ENCODE measurements at regions not wholly inside any gene's neighbourhood (a gene's known extent, or its start where the extent isn't known, plus 50 kb on each side); places are given as distances from the start of the nearest gene placed in this dataset.

DNA sequence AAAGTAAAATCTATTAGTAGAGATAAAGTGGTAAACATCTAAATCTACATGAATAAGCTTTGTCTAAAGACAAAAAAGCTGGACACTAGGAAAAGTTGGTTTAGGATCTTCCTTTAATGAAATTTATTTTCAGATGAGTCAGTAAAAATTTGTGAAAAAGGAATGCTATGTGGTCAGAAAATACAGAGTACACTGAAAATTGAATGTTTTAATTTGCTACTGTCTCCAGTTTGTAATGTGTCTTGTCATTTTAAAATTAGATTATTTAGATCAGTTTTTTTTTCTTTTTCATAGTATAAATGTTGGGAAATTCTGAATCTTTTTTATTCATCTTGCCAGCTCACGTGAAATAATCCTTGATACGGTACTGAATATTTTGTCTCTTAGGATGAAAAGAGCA is 56.9 kb downstream of the SLITRK6 start:
- no peak for DNase-seq (ENCODE audit: low spot score)

DNA sequence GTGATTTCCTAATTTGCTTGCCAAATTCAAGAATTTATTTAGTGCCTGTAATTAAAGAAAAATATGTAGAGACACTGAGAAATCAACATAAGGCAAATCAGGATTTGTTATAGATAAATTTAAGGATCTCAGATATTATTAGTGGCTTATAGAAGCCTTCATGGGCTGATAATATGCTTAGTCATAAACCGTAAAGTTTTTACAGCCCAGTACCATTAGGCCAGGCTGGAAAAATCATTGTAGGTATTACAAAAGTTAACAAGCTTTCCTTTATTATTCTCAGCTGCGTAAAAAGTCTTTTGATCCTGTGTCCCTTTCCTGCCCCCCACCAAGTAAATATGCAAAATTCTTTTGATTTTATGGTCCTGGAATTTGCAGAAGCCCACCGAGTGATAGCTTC is 58.2 kb downstream of the SLITRK6 start:
- DNase-seq (ENCODE audit: low spot score) = no peak

DNA sequence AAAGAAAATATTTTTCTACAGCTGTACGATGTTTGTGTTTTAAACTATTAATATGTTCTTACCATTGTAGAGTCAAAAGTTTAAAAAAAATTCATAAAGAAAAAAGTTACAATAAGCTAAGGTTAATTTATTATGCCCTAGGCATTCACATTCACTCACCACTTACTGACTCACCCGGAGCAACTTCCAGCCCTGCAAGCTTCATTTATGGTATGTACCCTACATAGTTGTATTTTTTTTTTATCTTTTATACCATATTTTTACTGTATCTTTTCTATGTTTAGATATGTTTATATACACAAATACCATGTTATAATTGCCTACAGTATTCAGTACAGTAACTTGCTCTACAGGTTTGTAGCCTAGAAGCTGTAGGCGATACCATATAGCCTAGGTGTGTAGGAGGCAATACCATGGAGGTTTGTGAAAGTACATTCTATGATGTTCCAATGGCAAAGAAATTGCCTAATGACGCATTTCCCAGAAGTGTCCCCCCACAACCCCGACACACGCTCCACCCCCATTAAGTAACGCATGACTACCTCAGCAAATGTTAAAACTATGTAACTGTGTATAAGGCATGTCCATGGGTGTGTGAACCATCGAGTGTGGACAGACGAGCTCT is 60.4 kb downstream of the SLITRK6 start:
- DNase-seq (ENCODE audit: low spot score) = no peak

DNA sequence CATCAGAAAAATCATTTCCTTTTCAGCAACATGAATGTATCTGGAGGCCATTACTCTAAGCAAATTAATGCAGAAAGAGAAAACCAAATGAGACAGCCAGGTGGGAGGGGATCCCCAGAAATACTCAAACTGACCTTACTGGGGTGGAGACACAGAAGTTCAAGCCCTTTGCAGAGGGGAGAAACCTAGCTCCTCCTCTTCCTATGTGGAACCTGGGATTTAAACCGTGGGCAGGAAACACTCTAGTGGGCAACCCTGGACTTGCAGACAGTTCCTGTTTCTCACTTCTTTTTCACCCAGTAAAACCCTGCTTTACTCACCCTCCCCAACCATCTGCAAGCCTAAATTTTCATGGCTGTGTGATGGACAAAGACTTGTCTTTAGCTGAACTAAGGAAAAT is 61.3 kb downstream of the SLITRK6 start:
- no peak for DNase-seq (ENCODE audit: low spot score)

DNA sequence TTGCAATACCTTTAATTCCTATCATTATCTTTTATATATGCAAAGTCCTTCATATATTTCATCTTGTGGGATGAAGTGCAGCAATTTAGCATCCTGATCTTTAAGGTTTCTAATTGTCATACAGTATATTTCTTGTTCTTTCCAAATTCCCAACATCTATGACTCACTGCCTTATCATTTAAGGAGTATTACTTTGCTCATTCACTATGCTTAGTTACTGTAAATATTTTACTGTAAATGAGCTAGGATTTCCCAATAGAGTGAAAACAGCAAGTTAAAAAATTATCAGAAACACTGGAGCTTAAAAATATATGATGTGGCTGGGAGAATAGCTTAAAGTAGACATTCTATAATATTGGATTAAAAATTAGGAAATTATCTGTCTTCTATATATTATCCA is 69.9 kb downstream of the SLITRK6 start:
- DNase-seq (ENCODE audit: low spot score) = no peak

DNA sequence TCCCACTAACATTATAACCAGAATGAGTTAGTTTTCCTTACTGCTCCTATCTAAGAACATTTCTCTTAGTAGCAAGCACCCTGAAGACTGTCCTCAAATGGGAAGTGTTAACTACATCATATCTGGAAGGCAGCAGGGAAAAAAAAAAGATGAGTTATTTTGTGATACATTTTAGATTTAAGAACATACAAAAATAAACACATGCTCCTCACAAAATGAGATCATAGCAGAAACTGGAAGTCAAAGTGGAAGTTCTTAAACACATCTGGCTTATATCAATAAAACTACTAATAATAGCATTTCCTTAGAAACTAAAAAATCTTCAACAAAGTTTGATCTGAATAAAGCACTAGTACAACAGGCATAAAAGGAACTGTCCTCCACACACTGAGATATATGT is 70.4 kb downstream of the SLITRK6 start:
- DNase-seq (ENCODE audit: low spot score) = no peak

DNA sequence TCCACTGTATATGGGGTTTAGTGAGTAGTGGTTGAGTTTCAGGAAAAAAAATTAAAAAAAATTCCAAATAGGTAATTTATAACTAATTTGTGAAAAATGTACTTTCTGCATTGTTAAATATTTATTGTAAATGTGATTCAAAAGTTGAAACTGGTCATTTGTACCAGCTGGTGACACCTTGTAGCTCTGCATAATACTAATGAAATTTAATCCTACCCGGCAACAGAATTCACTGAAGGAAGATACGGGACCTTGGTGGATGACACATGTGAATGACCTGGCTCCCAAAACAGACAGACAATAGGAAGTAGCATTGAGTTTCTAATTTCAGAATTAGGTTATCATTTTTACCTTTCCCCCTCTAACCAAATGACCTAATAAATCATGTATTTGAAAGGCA is 73.8 kb downstream of the SLITRK6 start:
- DNase-seq (ENCODE audit: low spot score) = no peak

DNA sequence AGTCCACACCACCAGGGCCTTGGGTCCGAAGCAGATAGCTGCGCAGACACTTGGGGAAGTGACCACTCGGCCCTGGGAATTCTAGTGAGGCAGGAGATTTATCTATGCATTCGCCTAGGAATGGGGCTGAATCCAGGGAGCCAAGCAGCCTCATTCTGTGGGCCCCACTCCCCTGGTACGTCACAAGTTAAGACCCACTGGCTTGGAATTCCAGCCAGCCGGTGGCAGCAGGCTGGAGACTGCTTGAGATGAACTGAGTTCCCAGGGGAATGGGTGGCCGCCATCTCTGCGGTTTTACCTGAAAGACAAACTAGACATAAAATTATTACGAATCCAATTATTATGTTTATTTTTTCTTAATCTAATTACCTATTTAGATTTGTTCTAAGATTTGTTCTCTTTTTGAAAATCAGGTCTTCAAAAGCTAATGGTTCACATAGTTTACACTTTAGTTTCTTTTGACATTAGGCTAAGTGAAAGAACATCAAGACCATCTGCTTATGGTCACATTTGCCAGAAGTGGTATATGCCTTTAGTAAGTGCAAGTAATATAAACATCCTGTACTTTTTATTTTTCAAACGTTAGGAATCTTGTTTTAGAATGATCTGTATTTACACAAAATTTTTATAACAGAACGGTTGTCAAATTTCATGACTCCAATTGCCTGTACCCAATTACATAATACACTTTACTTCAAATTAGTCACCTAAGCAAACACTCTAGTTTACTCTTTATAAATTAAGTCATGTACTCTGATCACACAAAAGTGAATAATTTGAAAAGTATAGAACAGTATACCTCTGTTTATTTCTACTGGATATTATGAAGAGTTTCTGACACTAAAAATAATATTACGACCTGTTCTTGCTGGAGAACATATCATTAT is 74.4 kb downstream of the SLITRK6 start:
- DNase-seq (ENCODE audit: low spot score) = no peak

DNA sequence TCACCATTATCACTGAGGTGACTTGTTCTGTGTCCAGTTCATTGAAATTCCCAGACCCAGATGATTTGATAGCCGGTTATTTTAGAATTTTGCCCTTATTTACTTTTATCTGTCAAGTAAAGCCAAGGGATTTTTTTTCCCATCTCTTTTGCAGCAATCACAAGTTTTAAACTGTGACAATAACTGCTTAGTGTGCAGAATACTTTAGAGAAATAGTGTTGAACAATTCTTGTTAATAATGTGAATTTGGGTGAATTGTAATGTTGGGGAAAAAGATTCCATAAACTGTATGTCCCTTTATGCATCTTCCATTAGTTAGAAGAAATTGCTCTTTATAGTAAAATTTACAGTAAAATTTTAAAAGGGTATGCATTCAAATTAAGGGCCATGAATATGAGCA is 79.5 kb downstream of the SLITRK6 start:
- DNase-seq (ENCODE audit: low spot score) = no peak

DNA sequence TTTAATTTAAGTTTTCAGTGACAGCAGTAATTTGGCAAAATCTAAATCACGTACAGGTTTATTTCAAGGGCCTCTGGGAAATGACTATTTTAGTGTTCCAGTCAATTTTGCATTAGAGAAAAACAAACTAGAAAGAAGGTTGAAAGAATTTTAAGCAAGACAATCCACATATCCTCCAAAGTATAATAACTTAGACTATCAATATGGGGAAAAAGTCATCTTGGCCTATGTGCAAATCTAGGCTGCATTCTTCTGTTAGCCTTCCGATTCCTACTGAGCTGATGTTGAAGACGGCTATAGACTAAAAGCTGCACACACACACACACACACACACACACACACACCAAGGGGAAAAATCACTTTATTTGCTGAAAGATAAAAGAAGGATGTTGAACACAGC is 81.3 kb downstream of the SLITRK6 start:
- DNase-seq (ENCODE audit: low spot score) = no peak

DNA sequence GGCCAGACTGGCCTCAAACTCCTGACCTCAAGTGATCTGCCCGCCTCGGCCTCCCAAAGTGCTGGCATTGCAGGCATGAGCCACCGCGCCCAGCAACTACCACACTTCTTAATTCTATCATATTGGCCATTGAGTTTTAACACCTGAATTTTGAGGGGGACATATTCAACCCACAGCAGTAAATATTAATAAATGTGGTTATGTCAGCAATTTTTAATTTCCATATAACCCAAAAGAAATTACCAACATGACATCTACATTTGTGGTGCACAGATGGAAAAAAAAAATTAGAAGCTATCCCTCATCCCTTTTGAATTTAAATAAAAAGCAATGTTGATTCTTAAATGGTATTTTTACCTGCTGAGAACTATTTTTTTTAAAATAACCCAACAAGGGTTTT is 88.7 kb downstream of the SLITRK6 start:
- no peak for DNase-seq (ENCODE audit: low spot score)

DNA sequence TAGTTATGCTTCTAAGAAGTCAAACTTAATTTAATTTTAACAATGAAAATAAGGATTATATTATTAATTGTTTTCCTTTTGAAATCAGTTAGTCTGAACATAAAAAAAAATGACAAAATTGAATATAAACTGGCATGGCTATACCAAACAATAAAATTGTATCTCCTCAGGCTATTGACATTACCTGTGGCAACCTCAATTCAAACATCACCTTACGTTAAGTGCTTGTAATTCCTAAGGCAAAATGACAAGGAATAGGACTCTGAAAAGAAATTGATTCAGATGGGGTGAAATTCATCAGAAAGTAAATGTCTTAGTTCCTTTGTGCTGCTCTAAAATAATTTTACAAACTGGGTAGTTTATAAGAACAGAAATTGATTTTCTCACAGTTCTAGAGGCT is 89.5 kb downstream of the SLITRK6 start:
- no peak for DNase-seq (ENCODE audit: low spot score)

DNA sequence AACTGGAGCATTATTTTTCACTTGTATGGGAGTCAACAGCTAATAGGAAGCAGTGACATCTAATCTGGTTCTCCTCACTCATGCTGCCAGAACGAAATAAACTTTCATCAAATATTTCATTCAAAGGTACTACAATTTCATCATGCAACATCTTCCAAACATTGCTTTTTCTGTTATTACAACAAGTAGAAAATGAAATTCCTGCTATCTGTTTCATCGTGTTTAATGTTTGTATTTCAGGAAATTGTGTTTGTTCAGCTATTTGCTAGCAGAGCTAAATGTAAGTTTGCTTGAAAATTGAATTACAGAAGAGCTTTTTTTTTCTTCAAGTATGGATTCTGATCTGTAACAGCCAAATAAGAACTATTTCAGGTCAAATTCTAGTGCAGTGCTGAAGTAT is 90.1 kb downstream of the SLITRK6 start:
- DNase-seq (ENCODE audit: low spot score) = no peak

DNA sequence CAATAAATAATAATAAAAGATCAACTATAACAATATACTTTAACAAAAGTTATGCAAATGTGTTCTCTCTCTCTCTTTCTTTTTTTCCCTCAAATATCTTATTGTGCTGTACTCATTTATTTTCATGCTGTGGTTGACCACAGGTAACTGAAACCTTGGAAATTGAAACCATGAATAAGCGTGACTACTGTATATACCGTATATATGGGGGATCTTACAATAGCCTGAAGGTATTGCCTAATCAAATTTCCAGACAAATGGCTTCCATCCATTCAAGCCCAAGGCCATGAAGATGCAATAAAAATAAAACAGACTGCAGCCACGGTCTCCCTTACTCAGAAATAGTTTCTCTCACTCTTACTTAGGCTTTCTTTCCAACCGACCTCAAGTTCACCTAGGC is 98.3 kb downstream of the SLITRK6 start:
- DNase-seq (ENCODE audit: low spot score) = no peak

DNA sequence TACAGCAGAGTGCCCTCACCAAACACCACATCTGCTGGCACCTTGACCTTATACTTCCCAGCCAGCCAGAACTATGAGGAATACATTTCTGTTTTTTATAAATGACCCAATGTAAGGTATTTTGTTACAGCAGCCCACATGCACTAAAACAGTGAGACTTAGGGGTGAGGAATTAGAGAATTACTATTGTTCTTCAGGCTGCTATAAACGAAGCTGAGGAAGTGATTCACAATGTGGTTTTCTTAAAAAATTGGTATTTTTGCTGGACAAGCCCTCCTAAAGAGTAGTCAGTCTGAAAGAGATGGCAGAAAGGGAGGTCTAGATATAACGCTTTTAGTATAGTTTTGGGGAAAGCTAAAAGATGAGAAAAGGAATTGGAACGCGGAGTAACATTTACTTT is 101.0 kb downstream of the SLITRK6 start:
- DNase-seq (ENCODE audit: low spot score) = no peak

DNA sequence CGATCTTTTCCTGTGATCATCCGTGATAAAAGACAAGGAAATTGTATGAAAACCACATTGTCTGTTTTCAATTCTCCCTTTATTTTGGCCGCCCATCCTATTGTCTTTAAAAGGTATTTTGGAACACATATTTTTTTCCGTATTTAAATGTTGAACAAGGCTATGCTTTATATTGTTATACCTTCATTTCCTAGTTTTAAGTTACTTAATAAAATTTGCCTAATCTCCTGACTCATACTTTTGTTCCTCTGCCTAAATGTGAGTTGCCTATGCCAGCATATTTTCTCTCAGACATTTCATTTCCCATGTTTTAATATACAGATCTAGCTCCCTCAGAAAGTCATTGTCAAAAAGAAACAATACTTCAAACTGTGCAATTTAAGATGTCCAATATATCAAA is 104.2 kb downstream of the SLITRK6 start:
- no peak for DNase-seq (ENCODE audit: low spot score)

DNA sequence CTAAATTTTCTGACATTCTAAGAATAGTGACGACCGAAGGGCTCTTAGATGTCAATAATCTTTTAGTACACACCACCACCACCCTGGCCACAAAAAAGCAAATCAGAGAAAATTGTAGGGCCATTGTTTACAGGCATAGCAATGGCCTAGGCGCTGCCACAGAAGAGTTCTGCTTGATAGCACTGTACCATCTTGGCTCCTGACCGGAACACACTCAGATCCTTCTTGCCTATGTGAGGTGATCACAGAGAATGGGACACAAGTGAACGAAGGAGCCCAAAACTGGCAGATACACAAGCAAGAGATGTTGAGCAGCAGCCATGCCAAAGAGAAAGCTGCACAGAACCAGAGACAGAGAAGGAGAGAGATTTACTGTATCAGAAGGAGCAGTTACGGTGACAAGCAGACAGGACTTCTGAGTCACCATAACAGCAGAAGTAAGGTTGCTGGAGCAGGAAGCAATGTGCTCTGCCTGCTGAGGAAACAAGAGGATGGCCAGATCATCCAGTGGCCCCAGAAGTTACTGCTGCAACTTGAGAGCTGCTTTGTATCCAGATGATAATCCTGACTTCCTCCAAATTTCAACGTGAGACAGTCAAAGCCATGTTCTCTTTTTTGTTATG is 105.2 kb downstream of the SLITRK6 start:
- DNase-seq (ENCODE audit: low spot score) = no peak

DNA sequence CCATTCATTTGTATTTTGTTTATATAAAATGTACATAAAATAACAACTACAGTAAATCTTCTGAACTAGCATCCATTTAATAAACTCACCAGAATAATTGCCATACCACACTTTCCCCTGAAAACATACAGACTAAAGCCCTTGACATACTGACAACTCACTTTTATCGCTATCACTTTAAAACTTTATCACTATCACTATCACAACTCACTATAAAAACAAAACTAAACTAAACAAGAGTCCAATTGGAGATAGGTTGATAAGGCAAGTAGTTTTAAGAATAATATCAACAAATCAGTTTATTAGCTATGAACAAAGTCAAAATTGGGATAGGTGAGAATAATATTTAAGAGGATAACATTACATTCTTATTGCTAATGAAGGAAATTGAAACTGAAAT is 108.9 kb downstream of the SLITRK6 start:
- DNase-seq (ENCODE audit: low spot score) = no peak

DNA sequence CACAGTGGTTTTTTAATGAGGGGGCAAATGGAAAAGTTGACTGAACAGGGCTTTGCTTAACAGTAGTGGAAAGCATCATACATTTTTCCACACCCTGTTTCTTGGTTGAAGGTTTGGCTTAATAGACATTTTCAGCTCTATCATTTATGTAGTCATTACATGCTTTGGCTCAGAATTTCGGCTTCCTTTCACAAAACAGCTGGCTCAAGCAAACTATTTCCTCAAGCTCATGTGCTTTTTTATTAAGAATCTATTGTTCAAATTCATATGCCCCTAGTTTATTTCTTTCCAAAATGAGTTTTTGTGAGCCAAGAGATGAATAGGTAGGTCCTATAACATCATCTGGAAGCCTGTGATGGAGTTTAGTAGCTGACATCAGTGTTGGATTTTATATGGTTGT is 113.8 kb downstream of the SLITRK6 start:
- no peak for DNase-seq (ENCODE audit: low spot score)

DNA sequence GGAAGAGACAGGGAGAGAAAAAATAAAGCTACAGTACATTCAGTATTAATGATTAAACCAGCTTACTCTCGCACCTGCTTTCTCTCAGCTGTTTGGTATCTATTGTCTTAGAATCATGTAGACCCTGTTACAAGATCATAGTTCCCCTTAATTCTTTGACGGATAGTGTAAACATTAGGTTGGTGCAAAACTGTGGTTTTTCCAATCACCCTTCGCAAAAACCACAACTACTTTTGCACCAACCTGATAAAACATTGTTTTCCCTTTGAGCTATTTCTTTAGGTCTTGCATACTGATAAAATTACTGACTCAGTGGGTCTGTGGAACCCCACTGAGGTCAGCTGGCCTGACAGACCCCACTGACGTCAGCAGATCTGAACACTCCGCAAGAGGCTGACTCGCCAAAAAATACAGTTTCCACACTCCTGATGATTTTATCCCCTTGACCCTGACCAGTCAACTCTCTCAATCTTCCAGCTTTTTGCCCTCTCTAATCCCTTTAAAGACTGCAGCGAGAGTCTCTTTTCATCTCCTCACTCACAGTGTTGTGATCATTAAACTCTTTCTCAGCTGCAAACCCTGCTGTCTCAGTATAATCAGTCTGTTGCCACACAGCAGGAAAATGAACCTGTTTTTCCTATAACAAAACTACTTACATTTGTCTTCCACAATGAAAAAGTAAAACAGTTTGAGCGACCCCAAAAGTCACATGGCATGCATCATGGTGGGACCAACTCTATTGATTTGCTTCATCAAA is 123.9 kb downstream of the SLITRK6 start:
- DNase-seq (ENCODE audit: low spot score) = no peak

DNA sequence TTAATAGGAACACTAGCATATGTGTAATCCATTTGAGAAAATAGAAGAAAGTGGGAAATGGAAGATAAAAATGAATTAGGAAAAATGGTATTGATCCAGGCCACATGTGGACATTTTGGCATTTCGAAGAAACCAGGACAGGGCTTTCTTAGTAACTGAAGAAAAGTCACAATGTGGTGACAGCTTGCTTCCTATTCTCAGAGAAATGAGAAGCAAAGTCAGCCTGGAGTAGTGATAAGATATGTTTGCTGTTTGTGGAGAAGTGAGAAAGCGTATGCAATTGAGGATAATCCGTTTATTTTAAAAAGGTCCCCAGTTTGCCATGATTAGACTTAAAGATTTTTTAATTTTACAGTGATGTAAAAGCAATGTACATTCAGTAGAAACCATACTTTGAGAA is 127.9 kb downstream of the SLITRK6 start:
- DNase-seq (ENCODE audit: low spot score) = no peak

DNA sequence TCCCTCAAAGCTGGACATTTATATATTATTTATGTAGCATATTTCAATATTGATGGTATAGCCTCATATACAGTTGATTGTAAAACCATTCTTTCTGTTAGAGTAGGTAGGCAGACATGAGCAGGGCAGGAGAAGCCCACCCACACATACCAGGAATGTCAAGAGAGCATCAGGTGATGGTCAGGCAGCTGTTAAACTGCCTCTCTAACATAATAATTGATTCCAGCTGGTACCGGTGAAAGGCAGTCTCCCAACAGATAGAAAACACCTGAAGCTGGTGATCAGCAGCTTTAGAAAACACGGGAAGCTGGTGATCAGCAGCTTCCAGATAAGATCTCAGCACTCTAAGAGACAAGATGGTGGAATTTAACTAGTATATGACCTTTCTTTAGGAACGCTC is 132.9 kb downstream of the SLITRK6 start:
- DNase-seq (ENCODE audit: low spot score) = no peak

DNA sequence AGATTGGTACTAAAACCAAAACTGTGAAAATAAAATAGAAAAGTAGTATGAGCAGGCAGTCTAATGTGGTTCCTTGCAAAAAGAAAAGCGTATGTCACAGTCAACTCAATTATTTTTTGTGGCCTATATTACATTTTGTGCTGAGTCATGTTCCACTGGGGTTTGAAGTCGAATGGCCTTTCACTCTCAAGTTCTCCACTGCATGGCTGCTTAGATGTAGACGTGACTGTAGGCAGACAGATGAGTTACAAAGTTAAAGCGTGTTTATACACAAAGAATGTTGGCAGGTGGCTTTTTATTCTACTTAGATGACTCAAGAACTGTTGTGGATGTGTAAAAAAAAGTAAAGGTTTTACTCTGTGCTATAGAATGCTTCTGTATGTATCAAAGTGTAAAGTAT is 133.9 kb downstream of the SLITRK6 start:
- no peak for DNase-seq (ENCODE audit: low spot score)
